ENCODE measurements at regions not wholly inside any gene's neighbourhood (a gene's known extent, or its start where the extent isn't known, plus 50 kb on each side); places are given as distances from the start of the nearest gene placed in this dataset.

- no peaks in the 10 kb centered on the region for H3K36me3 ChIP-seq (ENCODE audit: control insufficient read depth, insufficient read depth, low read length)
- H3K27me3 ChIP-seq (replicated peaks; ENCODE audit: control insufficient read depth, insufficient read depth, low read length), result no peaks in the 10 kb centered on the region; the same call in 1 of the 2 replicates
- no peak overlapping the region for H3K4me3 ChIP-seq (replicated peaks; ENCODE audit: low read depth, low read length)
- TF ChIP-seq CTCF (IDR thresholded peaks at IDR 0.05; ENCODE audit: insufficient read depth, low read length, poor library complexity, severe bottlenecking), result no peak
- no peak for DNase-seq (ENCODE audit: extremely low read depth, insufficient read length)
Observed at GRCh38 chr4:114466299-114466698, 132.3 kb upstream of the UGT8 start.

- Histone ChIP-seq H3K4me3 (replicated peaks; ENCODE audit: low read depth, low read length) (no peak overlapping the region), H3K36me3 (ENCODE audit: control insufficient read depth, insufficient read depth, low read length) (no peaks in the 10 kb centered on the region), H3K27me3 (replicated peaks; ENCODE audit: control insufficient read depth, insufficient read depth, low read length) (no peaks in the 10 kb centered on the region; the same call in 1 of the 2 replicates)
- TF ChIP-seq CTCF (IDR thresholded peaks at IDR 0.05; ENCODE audit: insufficient read depth, low read length, poor library complexity, severe bottlenecking), result no peak
- DNase-seq (ENCODE audit: extremely low read depth, insufficient read length), result no peak
Observed at GRCh38 chr4:114472269-114473032, 126.2 kb upstream of the UGT8 start.

GRCh38 chr4:114474188-114474800 lies 124.3 kb upstream of the UGT8 start:
- Histone ChIP-seq H3K36me3 (ENCODE audit: control insufficient read depth, insufficient read depth, low read length) (no peaks in the 10 kb centered on the region), H3K27me3 (replicated peaks; ENCODE audit: control insufficient read depth, insufficient read depth, low read length) (no peaks in the 10 kb centered on the region; the same call in 1 of the 2 replicates), H3K4me3 (replicated peaks; ENCODE audit: low read depth, low read length) (no peak overlapping the region)
- TF ChIP-seq CTCF (IDR thresholded peaks at IDR 0.05; ENCODE audit: insufficient read depth, low read length, poor library complexity, severe bottlenecking), result no peak
- no peak for DNase-seq (ENCODE audit: extremely low read depth, insufficient read length)

- H3K36me3 ChIP-seq (ENCODE audit: control insufficient read depth, insufficient read depth, low read length), result no peaks in the 10 kb centered on the region
- TF ChIP-seq CTCF (IDR thresholded peaks at IDR 0.05; ENCODE audit: insufficient read depth, low read length, poor library complexity, severe bottlenecking), result no peak
- H3K27me3 ChIP-seq (replicated peaks; ENCODE audit: control insufficient read depth, insufficient read depth, low read length), result no peaks in the 10 kb centered on the region
- no peak for DNase-seq (ENCODE audit: extremely low read depth, insufficient read length)
- no peak overlapping the region for H3K4me3 ChIP-seq (replicated peaks; ENCODE audit: low read depth, low read length)
Observed at GRCh38 chr4:114476310-114476709, 122.3 kb upstream of the UGT8 start.

GRCh38 chr4:114479595-114479994 lies 119.0 kb upstream of the UGT8 start:
- no peak for DNase-seq (ENCODE audit: extremely low read depth, insufficient read length)
- Histone ChIP-seq H3K27me3 (replicated peaks; ENCODE audit: control insufficient read depth, insufficient read depth, low read length) (no peaks in the 10 kb centered on the region), H3K36me3 (ENCODE audit: control insufficient read depth, insufficient read depth, low read length) (no peaks in the 10 kb centered on the region), H3K4me3 (replicated peaks; ENCODE audit: low read depth, low read length) (no peak overlapping the region)
- no peak for TF ChIP-seq CTCF (IDR thresholded peaks at IDR 0.05; ENCODE audit: insufficient read depth, low read length, poor library complexity, severe bottlenecking)
